MM.1S (cell line): ENCODE measurements at regions not wholly inside any gene's neighbourhood (a gene's known extent, or its start where the extent isn't known, plus 50 kb on each side); places are given as distances from the start of the nearest gene placed in this dataset.

Source experiments
- DNase-seq: peaks from one replicate; pipeline ENCODE4 v3.0.0-alpha.2; 2015
- H2AFZ ChIP-seq: fragments of 300-600 bp; sonication (generic); 2 replicates; pipeline ENCODE4 v1.6.0; 2016; ENCODE audit warnings: antibody characterized with exemption, low read length
- H3F3A ChIP-seq: fragments of 300-600 bp; sonication (generic); 2 replicates; pipeline ENCODE4 v1.6.1; 2016; ENCODE audit warnings: mild to moderate bottlenecking, antibody characterized with exemption, low read length, moderate library complexity, mixed read lengths; ENCODE audit not compliant: insufficient read depth
- H3K27ac ChIP-seq: fragments of 300-600 bp; sonication (generic); 2 replicates; pipeline ENCODE4 v1.5.1; 2016; ENCODE audit warnings: mild to moderate bottlenecking, low read length
- H3K27me3 ChIP-seq: fragments of 300-600 bp; sonication (generic); replicated peaks from 2 replicates; pipeline ENCODE4 v1.6.0; 2016; ENCODE audit warnings: low read length; ENCODE audit not compliant: insufficient read depth
- H3K36me3 ChIP-seq: fragments of 300-600 bp; sonication (generic); replicated peaks from 2 replicates; pipeline ENCODE4 v1.6.1; 2016; ENCODE audit warnings: mild to moderate bottlenecking, low read length, mixed read lengths; ENCODE audit not compliant: insufficient read depth
- H3K4me1 ChIP-seq: fragments of 300-600 bp; sonication (generic); 2 replicates; pipeline ENCODE4 v1.6.1; 2016; ENCODE audit warnings: low read length, mixed read lengths
- H3K4me2 ChIP-seq: fragments of 300-600 bp; sonication (generic); 2 replicates; pipeline ENCODE4 v1.6.0; 2016; ENCODE audit warnings: low read depth, low read length
- H3K4me3 ChIP-seq: fragments of 300-600 bp; sonication (generic); 2 replicates; pipeline ENCODE4 v1.5.1; 2016; ENCODE audit warnings: low read length, mixed read lengths
- H3K79me2 ChIP-seq: fragments of 300-600 bp; sonication (generic); 2 replicates; pipeline ENCODE4 v1.6.1; 2016; ENCODE audit warnings: mixed run types, low read length, mixed read lengths
- H3K9ac ChIP-seq: fragments of 300-600 bp; sonication (generic); 2 replicates; pipeline ENCODE4 v1.6.1; 2016; ENCODE audit warnings: low read length, mixed read lengths
- H3K9me2 ChIP-seq: fragments of 300-600 bp; sonication (generic); replicated peaks from 2 replicates; pipeline ENCODE4 v1.6.1; 2016; ENCODE audit warnings: mild to moderate bottlenecking, low read length, mixed read lengths; ENCODE audit not compliant: insufficient read depth
- H3K9me3 ChIP-seq: fragments of 300-600 bp; sonication (generic); replicated peaks from 2 replicates; pipeline ENCODE4 v1.6.1; 2016; ENCODE audit warnings: mild to moderate bottlenecking, low read length, mixed read lengths; ENCODE audit not compliant: insufficient read depth
- H4K20me1 ChIP-seq: fragments of 300-600 bp; sonication (generic); 2 replicates; pipeline ENCODE4 v1.6.1; 2016; ENCODE audit warnings: mild to moderate bottlenecking, low read length, moderate library complexity, mixed read lengths; ENCODE audit not compliant: insufficient read depth
- EZH2 ChIP-seq: fragments of 300-600 bp; sonication (generic); optimal IDR thresholded peaks from 2 replicates; pipeline ENCODE3; 2017; ENCODE audit warnings: low read depth, mild to moderate bottlenecking, antibody characterized with exemption, low read length, mixed read lengths
- EZH2phosphoT487 ChIP-seq: fragments of 300-600 bp; sonication (generic); IDR thresholded peaks from 2 replicates; pipeline ENCODE4 v1.6.1; 2018; ENCODE audit warnings: antibody characterized with exemption, low read length
- TF ChIP-seq, protein P1 (sequence below): fragments of 300-600 bp; sonication (generic); IDR thresholded peaks from 2 replicates; pipeline ENCODE4 v1.5.1; 2016; ENCODE audit warnings: antibody characterized with exemption, low read length, mixed read lengths

- Histone ChIP-seq H3K9me3 (no peaks in the 10 kb centered on the region), H3K27ac (no peak overlapping the region), H3K79me2 (no peaks in the 10 kb centered on the region), H2AFZ (no peak overlapping the region), H3K4me2 (no peak overlapping the region), H3K4me3 (no peak overlapping the region), H3K36me3 (no peaks in the 10 kb centered on the region), H3F3A (no peaks in the 10 kb centered on the region), H4K20me1 (no peaks in the 10 kb centered on the region), H3K9me2 (no peaks in the 10 kb centered on the region), H3K9ac (no peak overlapping the region), H3K27me3 (no peaks in the 10 kb centered on the region), H3K4me1 (no peaks in the 10 kb centered on the region)
- DNase-seq, result no peak
- TF ChIP-seq EZH2, result no peak
- TF ChIP-seq EZH2phosphoT487, result no peak
- TF ChIP-seq, protein P1, sequence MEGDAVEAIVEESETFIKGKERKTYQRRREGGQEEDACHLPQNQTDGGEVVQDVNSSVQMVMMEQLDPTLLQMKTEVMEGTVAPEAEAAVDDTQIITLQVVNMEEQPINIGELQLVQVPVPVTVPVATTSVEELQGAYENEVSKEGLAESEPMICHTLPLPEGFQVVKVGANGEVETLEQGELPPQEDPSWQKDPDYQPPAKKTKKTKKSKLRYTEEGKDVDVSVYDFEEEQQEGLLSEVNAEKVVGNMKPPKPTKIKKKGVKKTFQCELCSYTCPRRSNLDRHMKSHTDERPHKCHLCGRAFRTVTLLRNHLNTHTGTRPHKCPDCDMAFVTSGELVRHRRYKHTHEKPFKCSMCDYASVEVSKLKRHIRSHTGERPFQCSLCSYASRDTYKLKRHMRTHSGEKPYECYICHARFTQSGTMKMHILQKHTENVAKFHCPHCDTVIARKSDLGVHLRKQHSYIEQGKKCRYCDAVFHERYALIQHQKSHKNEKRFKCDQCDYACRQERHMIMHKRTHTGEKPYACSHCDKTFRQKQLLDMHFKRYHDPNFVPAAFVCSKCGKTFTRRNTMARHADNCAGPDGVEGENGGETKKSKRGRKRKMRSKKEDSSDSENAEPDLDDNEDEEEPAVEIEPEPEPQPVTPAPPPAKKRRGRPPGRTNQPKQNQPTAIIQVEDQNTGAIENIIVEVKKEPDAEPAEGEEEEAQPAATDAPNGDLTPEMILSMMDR, result no peak
Measured at GRCh38 chr2:6674381-6674780, 191.3 kb downstream of the CMPK2 start.

DNA sequence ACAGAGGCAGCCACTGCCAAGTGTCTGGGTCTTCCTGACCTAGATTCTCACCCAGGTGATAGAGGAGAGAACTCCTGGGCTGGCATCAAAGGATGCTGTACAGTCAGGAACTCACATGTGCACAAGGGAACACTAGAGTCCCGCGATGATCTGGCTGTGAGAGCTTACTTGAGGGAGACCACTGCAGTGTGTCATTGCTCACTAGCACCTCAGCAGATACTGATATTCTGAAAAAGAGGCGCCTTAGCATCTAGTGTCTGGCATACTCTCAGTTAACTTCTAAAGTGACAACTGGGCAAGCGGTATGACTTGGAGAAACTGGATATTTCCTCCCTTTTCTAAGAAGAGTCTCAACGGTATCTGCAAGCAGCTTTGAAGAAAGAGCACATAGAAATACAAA, 189.9 kb downstream of the CMPK2 start:
- Histone ChIP-seq H3K9me3 (no peaks in the 10 kb centered on the region), H3K36me3 (no peaks in the 10 kb centered on the region), H3K4me3 (no peak overlapping the region), H3K4me1 (no peaks in the 10 kb centered on the region), H4K20me1 (no peaks in the 10 kb centered on the region), H3K9ac (no peak overlapping the region), H3K27me3 (no peaks in the 10 kb centered on the region), H3K9me2 (no peaks in the 10 kb centered on the region), H3K27ac (no peak overlapping the region), H3K4me2 (no peak overlapping the region), H3F3A (no peaks in the 10 kb centered on the region), H3K79me2 (no peaks in the 10 kb centered on the region), H2AFZ (no peak overlapping the region)
- no peak for TF ChIP-seq EZH2
- TF ChIP-seq EZH2phosphoT487, result no peak
- TF ChIP-seq, protein P1, result no peak
- DNase-seq, result no peak

GRCh38 chr2:6676241-6676640, 189.5 kb downstream of the CMPK2 start:
- TF ChIP-seq EZH2phosphoT487, result no peak
- no peak for TF ChIP-seq EZH2
- TF ChIP-seq, protein P1, result no peak
- no peak for DNase-seq
- Histone ChIP-seq H2AFZ (no peak overlapping the region), H3K27me3 (no peaks in the 10 kb centered on the region), H3K36me3 (no peaks in the 10 kb centered on the region), H3K4me3 (no peak overlapping the region), H4K20me1 (no peaks in the 10 kb centered on the region), H3K9me2 (no peaks in the 10 kb centered on the region), H3K79me2 (no peaks in the 10 kb centered on the region), H3K27ac (no peak overlapping the region), H3K9me3 (no peaks in the 10 kb centered on the region), H3K4me2 (no peak overlapping the region), H3F3A (no peaks in the 10 kb centered on the region), H3K4me1 (no peaks in the 10 kb centered on the region), H3K9ac (no peak overlapping the region)
